DND-41 (cell line): ENCODE measurements at regions not wholly inside any gene's neighbourhood (a gene's known extent, or its start where the extent isn't known, plus 50 kb on each side); places are given as distances from the start of the nearest gene placed in this dataset.

Experiments
- ATAC-seq: fragments of 200-7000 bp; cut with Tn5 transposase; 3 replicates; pipeline ENCODE4 v1.9.1; 2021; ENCODE audit warnings: low read depth; ENCODE audit not compliant: insufficient read depth
- DNase-seq: peaks from one replicate; pipeline ENCODE4 v3.0.0-alpha.2; 2020
- H2AFZ ChIP-seq: 2 replicates; pipeline ENCODE4 v1.6.0; 2012; ENCODE audit warnings: low read depth, low read length
- H3K27ac ChIP-seq: 2 replicates; pipeline ENCODE4 v1.5.1; 2012; ENCODE audit warnings: low read length, inconsistent platforms
- H3K27me3 ChIP-seq: fragments of 200-600 bp; sonication (generic); 2 replicates; pipeline ENCODE4 v1.6.0; 2012; ENCODE audit warnings: low read length, mild to moderate bottlenecking, inconsistent platforms; ENCODE audit not compliant: insufficient read depth, poor library complexity
- H3K36me3 ChIP-seq: 2 replicates; pipeline ENCODE4 v1.5.1; 2012; ENCODE audit warnings: low read length, inconsistent platforms; ENCODE audit not compliant: insufficient read depth
- H3K4me1 ChIP-seq: 2 replicates; pipeline ENCODE4 v1.5.1; 2012; ENCODE audit warnings: mild to moderate bottlenecking, low read length; ENCODE audit not compliant: insufficient read depth
- H3K4me2 ChIP-seq: 2 replicates; pipeline ENCODE4 v1.6.0; 2012; ENCODE audit warnings: mild to moderate bottlenecking, moderate library complexity, low read length, inconsistent platforms; ENCODE audit not compliant: insufficient read depth
- H3K4me3 ChIP-seq, 2 experiments: fragments of 200-600 bp in 1 of 2; shearing (Covaris generic) in 1 of 2; 2 replicates each; pipeline ENCODE4 v1.5.1; 2012 to 2016; ENCODE audit warnings: inconsistent platforms in 2 of 2, low read length in 2 of 2, mild to moderate bottlenecking in 2 of 2, low read depth in 1 of 2, moderate library complexity in 1 of 2
- H3K79me2 ChIP-seq: 2 replicates; pipeline ENCODE4 v1.6.0; 2012; ENCODE audit warnings: low read length, inconsistent platforms; ENCODE audit not compliant: insufficient read depth
- H3K9ac ChIP-seq: 2 replicates; pipeline ENCODE4 v1.6.0; 2012; ENCODE audit warnings: low read depth, mild to moderate bottlenecking, inconsistent platforms, low read length, moderate library complexity
- H3K9me3 ChIP-seq: 2 replicates; pipeline ENCODE4 v1.5.1; 2012; ENCODE audit warnings: low read length, moderate library complexity, mild to moderate bottlenecking, inconsistent platforms; ENCODE audit not compliant: insufficient read depth, severe bottlenecking
- H4K20me1 ChIP-seq: 2 replicates; pipeline ENCODE4 v1.6.0; 2012; ENCODE audit warnings: low read length; ENCODE audit not compliant: insufficient read depth
- EZH2 ChIP-seq: IDR thresholded peaks from 3 replicates; pipeline ENCODE4 v1.6.1; 2012; ENCODE audit warnings: borderline replicate concordance, low read depth, mild to moderate bottlenecking, moderate library complexity, low read length, inconsistent platforms; ENCODE audit not compliant: severe bottlenecking
- TF ChIP-seq, protein P1 (sequence below): IDR thresholded peaks from 2 replicates; pipeline ENCODE4 v1.5.1; 2012; ENCODE audit warnings: borderline replicate concordance, low read length, moderate library complexity, mild to moderate bottlenecking; ENCODE audit not compliant: poor library complexity, severe bottlenecking; ENCODE audit errors: extremely low read depth

DNA sequence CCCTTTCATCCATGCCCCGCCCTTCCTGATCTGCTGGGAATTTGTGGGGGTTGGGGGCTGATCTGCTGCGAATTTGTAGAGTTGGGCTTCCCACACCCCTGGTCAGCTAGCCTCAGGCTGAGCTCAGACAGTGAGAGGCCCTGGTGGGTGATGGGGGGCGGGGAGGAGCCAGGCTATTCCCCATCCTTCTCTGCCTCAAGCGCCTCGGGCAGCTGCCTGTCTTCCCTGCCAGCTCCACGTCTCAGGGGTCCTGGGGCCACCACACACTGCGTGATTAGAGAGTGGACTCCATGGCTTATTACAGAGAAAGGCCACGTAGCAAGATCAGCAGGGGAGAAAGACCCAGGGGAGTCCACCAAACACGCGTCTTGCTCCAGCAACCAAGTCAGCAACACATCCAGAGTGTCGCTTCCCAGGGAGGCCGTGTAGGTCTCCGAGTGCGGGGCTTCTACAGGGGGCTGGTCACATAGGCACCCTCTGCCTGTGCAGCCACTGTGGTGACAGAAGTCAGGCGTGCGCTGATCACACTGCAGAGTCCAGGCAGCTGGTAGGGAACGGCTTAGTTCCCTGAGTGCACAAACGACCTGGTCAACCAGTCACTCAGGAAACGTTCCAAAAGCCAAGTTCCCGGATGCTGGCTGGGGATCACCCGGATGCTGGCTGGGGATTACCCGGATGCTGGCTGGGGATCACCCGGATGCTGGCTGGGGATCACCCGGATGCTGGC is 254.4 kb upstream of the SFSWAP start:
- H2AFZ ChIP-seq = no peak overlapping the region
- TF ChIP-seq EZH2 = no peak
- TF ChIP-seq, protein P1, sequence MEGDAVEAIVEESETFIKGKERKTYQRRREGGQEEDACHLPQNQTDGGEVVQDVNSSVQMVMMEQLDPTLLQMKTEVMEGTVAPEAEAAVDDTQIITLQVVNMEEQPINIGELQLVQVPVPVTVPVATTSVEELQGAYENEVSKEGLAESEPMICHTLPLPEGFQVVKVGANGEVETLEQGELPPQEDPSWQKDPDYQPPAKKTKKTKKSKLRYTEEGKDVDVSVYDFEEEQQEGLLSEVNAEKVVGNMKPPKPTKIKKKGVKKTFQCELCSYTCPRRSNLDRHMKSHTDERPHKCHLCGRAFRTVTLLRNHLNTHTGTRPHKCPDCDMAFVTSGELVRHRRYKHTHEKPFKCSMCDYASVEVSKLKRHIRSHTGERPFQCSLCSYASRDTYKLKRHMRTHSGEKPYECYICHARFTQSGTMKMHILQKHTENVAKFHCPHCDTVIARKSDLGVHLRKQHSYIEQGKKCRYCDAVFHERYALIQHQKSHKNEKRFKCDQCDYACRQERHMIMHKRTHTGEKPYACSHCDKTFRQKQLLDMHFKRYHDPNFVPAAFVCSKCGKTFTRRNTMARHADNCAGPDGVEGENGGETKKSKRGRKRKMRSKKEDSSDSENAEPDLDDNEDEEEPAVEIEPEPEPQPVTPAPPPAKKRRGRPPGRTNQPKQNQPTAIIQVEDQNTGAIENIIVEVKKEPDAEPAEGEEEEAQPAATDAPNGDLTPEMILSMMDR = no peak

GRCh38 chr12:131457028-131457310 is 253.9 kb upstream of the SFSWAP start:
- Histone ChIP-seq H4K20me1 (no peaks in the 10 kb centered on the region), H3K4me1 (no peaks in the 10 kb centered on the region), H3K27me3 (no peaks in the 10 kb centered on the region), H3K9ac (no peak overlapping the region), H3K27ac (no peak overlapping the region), H3K4me3 (no peak overlapping the region), H2AFZ (no peak overlapping the region), H3K36me3 (no peaks in the 10 kb centered on the region), H3K9me3 (no peaks in the 10 kb centered on the region), H3K4me2 (no peak overlapping the region), H3K79me2 (no peaks in the 10 kb centered on the region)
- TF ChIP-seq, protein P1 = no peak
- no peak for TF ChIP-seq EZH2
- DNase-seq (no peak), ATAC-seq (no peak)

More for the DNA sequence above, 254.4 kb upstream of the SFSWAP start:
- Histone ChIP-seq H3K4me3 (no peak overlapping the region), H3K79me2 (no peaks in the 10 kb centered on the region), H3K36me3 (no peaks in the 10 kb centered on the region), H3K27ac (no peak overlapping the region), H4K20me1 (no peaks in the 10 kb centered on the region), H3K27me3 (no peaks in the 10 kb centered on the region), H3K9me3 (no peaks in the 10 kb centered on the region), H3K4me1 (no peaks in the 10 kb centered on the region), H3K9ac (no peak overlapping the region), H3K4me2 (no peak overlapping the region)
- DNase-seq = no peak
- ATAC-seq = no peak

DNA sequence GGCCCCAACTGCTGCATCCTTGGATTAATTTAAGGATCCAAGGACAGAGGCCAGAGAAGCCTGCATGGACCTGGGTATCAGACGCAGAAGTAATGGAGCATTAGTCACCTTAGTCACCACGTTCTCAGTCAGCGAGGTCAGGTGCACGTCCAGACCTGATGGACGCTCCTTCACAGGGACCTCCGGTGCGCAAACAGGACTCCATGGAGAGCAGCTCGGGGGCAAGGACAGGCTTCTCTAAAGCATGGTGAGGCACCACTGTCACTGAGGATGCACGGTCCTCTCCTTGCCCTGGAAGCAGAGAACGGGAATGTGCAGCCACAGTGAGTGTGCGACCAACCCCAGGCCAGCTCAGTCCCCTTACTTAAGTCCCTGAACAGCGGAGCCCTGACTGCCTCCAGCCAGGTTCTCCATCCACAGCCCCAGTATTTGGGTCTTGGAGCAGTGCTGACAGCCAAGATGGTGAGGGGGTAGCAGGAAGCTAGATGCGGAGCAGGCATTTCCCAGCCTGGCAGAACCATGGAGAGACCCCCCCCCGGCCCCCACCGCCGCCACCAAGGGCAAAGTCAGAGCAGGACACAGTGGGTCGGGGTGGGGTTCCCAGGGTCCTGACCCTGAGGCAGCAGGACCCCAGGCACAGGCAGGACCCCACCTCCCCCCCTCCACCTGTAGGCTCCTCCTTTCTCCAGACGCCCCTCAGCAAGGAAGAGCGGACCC is 253.4 kb upstream of the SFSWAP start:
- no peak for TF ChIP-seq EZH2
- TF ChIP-seq, protein P1 = no peak

More for the DNA sequence above, 253.4 kb upstream of the SFSWAP start:
- no peak overlapping the region for H3K4me3 ChIP-seq
- H3K9ac ChIP-seq = no peak overlapping the region
- DNase-seq = no peak
- ATAC-seq = no peak
- H3K36me3 ChIP-seq = no peaks in the 10 kb centered on the region
- H3K79me2 ChIP-seq = no peaks in the 10 kb centered on the region
- no peak overlapping the region for H3K4me2 ChIP-seq
- H3K27me3 ChIP-seq = no peaks in the 10 kb centered on the region
- H3K4me1 ChIP-seq = no peaks in the 10 kb centered on the region
- no peak overlapping the region for H2AFZ ChIP-seq
- H3K9me3 ChIP-seq = no peaks in the 10 kb centered on the region
- H4K20me1 ChIP-seq = no peaks in the 10 kb centered on the region
- H3K27ac ChIP-seq = no peak overlapping the region
